OCI-LY7 (cell line): ENCODE measurements at regions not wholly inside any gene's neighbourhood (a gene's known extent, or its start where the extent isn't known, plus 50 kb on each side); places are given as distances from the start of the nearest gene placed in this dataset.

Experiments used
- CTCF ChIP-seq: fragments of 200-600 bp; sonication (generic); conservative IDR thresholded peaks from 2 replicates; pipeline ENCODE4 v1.5.1; 2014; ENCODE audit warnings: mild to moderate bottlenecking, antibody characterized with exemption, low read length, moderate library complexity, mixed read lengths
- EZH2phosphoT487 ChIP-seq: fragments of 200-600 bp; sonication (generic); IDR thresholded peaks from 2 replicates; pipeline ENCODE4 v1.6.1; 2018; ENCODE audit warnings: low read depth, borderline replicate concordance, mild to moderate bottlenecking, mixed run types, antibody characterized with exemption, low read length, moderate library complexity, mixed read lengths

DNA sequence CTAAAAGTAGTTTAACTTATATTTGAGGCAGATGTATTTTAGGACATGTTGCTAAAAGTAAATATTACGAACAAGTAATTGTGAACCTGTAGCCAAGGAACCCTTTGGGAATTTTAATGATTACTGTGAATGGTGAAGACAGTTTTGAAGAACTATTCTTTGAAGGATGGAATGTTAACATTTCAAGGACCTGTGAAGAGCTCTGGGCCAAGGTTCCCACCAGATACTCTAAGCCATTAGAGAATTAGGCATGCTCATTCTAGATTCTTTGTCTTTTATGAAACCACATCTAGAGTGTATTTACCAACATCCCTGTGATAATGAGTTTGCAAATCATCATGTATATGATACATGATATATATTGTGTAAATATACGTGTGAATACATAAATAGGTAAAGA is 99.8 kb downstream of the SEPTIN7 start:
- TF ChIP-seq CTCF (no peak), EZH2phosphoT487 (no peak)
